SK-N-SH (cell line): ENCODE measurements at regions not wholly inside any gene's neighbourhood (a gene's known extent, or its start where the extent isn't known, plus 50 kb on each side); places are given as distances from the start of the nearest gene placed in this dataset.

ENCODE experiments used
- CTCF ChIA-PET: fragments of 300-600, 350-600 bp; formaldehyde crosslinking; extraction: SDS; loops from one replicate; lab custom pipeline; 2021; lab: Yijun Ruan, JAX
- POLR2A ChIA-PET: fragments of 350-600 bp; sonication (Branson Sonifier 250); formaldehyde crosslinking; extraction: SDS; loops from one replicate; lab custom pipeline; 2020; ENCODE audit warnings: antibody characterized with exemption, inconsistent platforms; lab: Yijun Ruan, JAX
- DNase-seq: peaks from one replicate; pipeline ENCODE4 v3.0.0; 2012
- H2AFZ ChIP-seq: fragments of 200-600 bp; sonication (generic); 2 replicates; pipeline ENCODE4 v1.8.1; 2016; ENCODE audit warnings: antibody characterized with exemption, mild to moderate bottlenecking, low read depth
- H3F3A ChIP-seq: fragments of 200-600 bp; sonication (generic); replicated peaks from 2 replicates; pipeline ENCODE3; 2016; ENCODE audit warnings: antibody characterized with exemption, mild to moderate bottlenecking; ENCODE audit not compliant: insufficient read depth
- H3K27ac ChIP-seq, 2 experiments: fragments of 200-500 bp in 1 of 2; fragments of 200-600 bp in 1 of 2; sonication (Bioruptor generic) in 1 of 2; sonication (generic), shearing (Covaris generic) in 1 of 2; 2 replicates each; pipeline versions ENCODE4 v1.5.1 to v1.6.1; 2014 to 2016; ENCODE audit warnings: low read depth in 2 of 2, inconsistent platforms in 1 of 2, low read length in 1 of 2, mild to moderate bottlenecking in 1 of 2, mixed read lengths in 1 of 2
- H3K27me3 ChIP-seq: fragments of 200-600 bp; sonication (generic), shearing (Covaris generic); 2 replicates; pipeline ENCODE4 v1.6.1; 2016; ENCODE audit warnings: mixed run types; ENCODE audit not compliant: insufficient read depth
- H3K36me3 ChIP-seq, 2 experiments: fragments of 200-500 bp in 1 of 2; fragments of 200-600 bp in 1 of 2; sonication (Bioruptor generic) in 1 of 2; sonication (generic) in 1 of 2; replicated peaks in 1 of 2; 2 replicates each; pipeline versions ENCODE3 to v1.5.1; 2014 to 2016; ENCODE audit warnings: low read length in 1 of 2, mild to moderate bottlenecking in 1 of 2; ENCODE audit not compliant: insufficient read depth in 2 of 2, control insufficient read depth in 1 of 2
- H3K4me1 ChIP-seq, 2 experiments: fragments of 200-500 bp in 1 of 2; fragments of 200-600 bp in 1 of 2; sonication (Bioruptor generic) in 1 of 2; sonication (generic), shearing (Covaris generic) in 1 of 2; 2 replicates each; pipeline versions ENCODE4 v1.5.1 to v1.6.1; 2014 to 2016; ENCODE audit warnings: low read depth in 1 of 2, low read length in 1 of 2, mixed run types in 1 of 2; ENCODE audit not compliant: insufficient read depth in 2 of 2, control insufficient read depth in 1 of 2
- H3K4me2 ChIP-seq: fragments of 200-600 bp; sonication (generic), shearing (Covaris generic); 2 replicates; pipeline ENCODE4 v1.6.1; 2017; ENCODE audit warnings: mixed run types
- H3K4me3 ChIP-seq, 2 experiments: fragments of 200-500 bp in 1 of 2; fragments of 200-600 bp in 1 of 2; sonication (Bioruptor generic) in 1 of 2; sonication (generic), shearing (Covaris generic) in 1 of 2; 2 replicates each; pipeline versions ENCODE4 v1.5.1 to v1.8.1; 2014 to 2016; ENCODE audit warnings: low read depth in 2 of 2, inconsistent platforms in 1 of 2, low read length in 1 of 2, mild to moderate bottlenecking in 1 of 2, mixed read lengths in 1 of 2, moderate library complexity in 1 of 2
- H3K79me2 ChIP-seq: fragments of 200-600 bp; sonication (generic); 2 replicates; pipeline ENCODE4 v1.8.1; 2017; ENCODE audit warnings: mild to moderate bottlenecking; ENCODE audit not compliant: insufficient read depth
- H3K9ac ChIP-seq: fragments of 200-600 bp; sonication (generic); 2 replicates; pipeline ENCODE4 v1.6.1; 2017; ENCODE audit warnings: mixed run types
- H3K9me2 ChIP-seq: fragments of 200-600 bp; sonication (generic); 2 replicates; pipeline ENCODE4 v1.6.1; 2017; ENCODE audit warnings: mixed run types
- H3K9me3 ChIP-seq: fragments of 200-600 bp; sonication (generic); 2 replicates; pipeline ENCODE4 v1.6.1; 2017; ENCODE audit warnings: mixed run types, mild to moderate bottlenecking, moderate library complexity
- H4K20me1 ChIP-seq: fragments of 200-600 bp; sonication (generic); 2 replicates; pipeline ENCODE4 v1.6.1; 2017; ENCODE audit warnings: mild to moderate bottlenecking, mixed run types; ENCODE audit not compliant: insufficient read depth
- GABPA ChIP-seq: IDR thresholded peaks from 2 replicates; pipeline ENCODE4 v1.4.0; 2012; ENCODE audit warnings: low read depth, mild to moderate bottlenecking
- JUND ChIP-seq: IDR thresholded peaks from 2 replicates; pipeline ENCODE4 v1.4.0; 2012
- MAX ChIP-seq: IDR thresholded peaks from 2 replicates; pipeline ENCODE4 v1.4.0; 2012; ENCODE audit warnings: low read depth
- RAD21 ChIP-seq: IDR thresholded peaks from 2 replicates; pipeline ENCODE4 v1.6.1; 2012; ENCODE audit warnings: mild to moderate bottlenecking, low read length
- RCOR1 ChIP-seq: fragments of 150-350 bp; IDR thresholded peaks from 2 replicates; pipeline ENCODE4 v1.6.1; 2017; ENCODE audit warnings: antibody characterized with exemption, low read length
- REST ChIP-seq: IDR thresholded peaks from 2 replicates; pipeline ENCODE4 v1.6.1; 2012; ENCODE audit warnings: mild to moderate bottlenecking, low read depth, low read length, moderate library complexity
- RFX5 ChIP-seq: IDR thresholded peaks from 2 replicates; pipeline ENCODE4 v1.6.1; 2012; ENCODE audit warnings: mild to moderate bottlenecking, improper control_type of control experiment, low read length
- SMC3 ChIP-seq: IDR thresholded peaks from 2 replicates; pipeline ENCODE4 v1.6.1; 2012; ENCODE audit warnings: low read depth, low read length, improper control_type of control experiment
- TCF12 ChIP-seq: IDR thresholded peaks from 2 replicates; pipeline ENCODE4 v1.4.0; 2012
- ZBTB33 ChIP-seq: IDR thresholded peaks from 2 replicates; pipeline ENCODE4 v1.4.0; 2012; ENCODE audit warnings: low read depth, borderline replicate concordance
- WGBS: methylation state at CpG from one replicate; pipeline ENCODE4 v1.1.6; 2017; ENCODE audit warnings: low lambda C conversion rate; 5-methylcytosine and 5-hydroxymethylcytosine counted together

GRCh38 chr21:18542081-18542480 is 138.5 kb upstream of the TMPRSS15 start:
- 2% methylated on average over 2 of the region's 2 CpGs for WGBS

More at GRCh38 chr21:18542081-18542480, 138.5 kb upstream of the TMPRSS15 start:
- H3K9me2 ChIP-seq = no peaks in the 10 kb centered on the region
- H4K20me1 ChIP-seq = no peaks in the 10 kb centered on the region
- H3K9me3 ChIP-seq = no peaks in the 10 kb centered on the region
- no peak for DNase-seq
- no peaks in the 10 kb centered on the region for H3K4me1 ChIP-seq
- ChIA-PET CTCF (no interaction called here), POLR2A (no interaction called here)
- H3K27ac ChIP-seq = no peak overlapping the region
- no peak overlapping the region for H3K4me3 ChIP-seq
- no peaks in the 10 kb centered on the region for H3K36me3 ChIP-seq
- no peak overlapping the region for H3K4me2 ChIP-seq
- no peaks in the 10 kb centered on the region for H3K27me3 ChIP-seq
- H3F3A ChIP-seq = no peaks in the 10 kb centered on the region
- no peak overlapping the region for H2AFZ ChIP-seq
- TF ChIP-seq GABPA (no peak), TCF12 (no peak), RCOR1 (no peak), SMC3 (no peak), JUND (no peak), RFX5 (no peak), RAD21 (no peak), ZBTB33 (no peak), REST (no peak), MAX (no peak)
- no peak overlapping the region for H3K9ac ChIP-seq
- no peaks in the 10 kb centered on the region for H3K79me2 ChIP-seq
